ENCODE measurements at regions not wholly inside any gene's neighbourhood (a gene's known extent, or its start where the extent isn't known, plus 50 kb on each side); places are given as distances from the start of the nearest gene placed in this dataset.

- TF ChIP-seq RXRA (IDR thresholded peaks at IDR 0.05), result no peak
- no peak for TF ChIP-seq REST (IDR thresholded peaks at IDR 0.05)
- no peak for TF ChIP-seq HNF4G (IDR thresholded peaks at IDR 0.05)
These were observed 71.1 kb upstream of the CTNNBL1 start (continued) for GRCh38 chr20:37622728-37623127.

GRCh38 chr20:37619496-37619895 is 74.3 kb upstream of the CTNNBL1 start:
- H3K36me3 ChIP-seq (ENCODE audit: control insufficient read depth in 4 of 4, insufficient read depth in 3 of 4, low read depth in 1 of 4, low read length in 3 of 4), result no peaks in the 10 kb centered on the region
- no peak overlapping the region for H3K9ac ChIP-seq (ENCODE audit: low read depth in 1 of 2, low read length in 2 of 2)
- no peaks in the 10 kb centered on the region for H3K9me3 ChIP-seq (ENCODE audit: control insufficient read depth in 4 of 4, low read length in 3 of 4)
- no peak overlapping the region for H3K27ac ChIP-seq (ENCODE audit: low read depth in 1 of 2, low read length in 2 of 2)
- WGBS, result 76% methylated on average over 2 of the region's 2 CpGs
- no peaks in the 10 kb centered on the region for H3K4me1 ChIP-seq (ENCODE audit: control insufficient read depth in 4 of 4, insufficient read depth in 4 of 4, low read length in 3 of 4)
- H3K27me3 ChIP-seq (ENCODE audit: control insufficient read depth in 4 of 4, insufficient read depth in 4 of 4, low read length in 3 of 4), result no peaks in the 10 kb centered on the region
- H3K4me3 ChIP-seq (ENCODE audit: low read depth in 1 of 3, low read length in 3 of 3), result no peak overlapping the region
- no peak for DNase-seq (ENCODE audit: low spot score)
- TF ChIP-seq SP1 (IDR thresholded peaks at IDR 0.05) (no peak), ZBTB33 (IDR thresholded peaks at IDR 0.05) (no peak), HNF4G (IDR thresholded peaks at IDR 0.05) (no peak), GABPA (IDR thresholded peaks at IDR 0.05 in 1 of 2, conservative IDR thresholded peaks at IDR 0.05 in 1 of 2) (no peak), TAF1 (conservative IDR thresholded peaks at IDR 0.05) (no peak), FOXA2 (IDR thresholded peaks at IDR 0.05) (no peak), RXRA (IDR thresholded peaks at IDR 0.05) (no peak), ATF3 (IDR thresholded peaks at IDR 0.05) (no peak), RAD21 (IDR thresholded peaks at IDR 0.05) (no peak), JUND (IDR thresholded peaks at IDR 0.05) (no peak), FOXA1 (IDR thresholded peaks at IDR 0.05) (no peak), EGR1 (IDR thresholded peaks at IDR 0.05; ENCODE audit: low read depth in 2 of 2) (no peak), CTCF (IDR thresholded peaks at IDR 0.05; ENCODE audit: low read depth, low read length, missing input control) (no peak), YY1 (IDR thresholded peaks at IDR 0.05) (no peak), MAX (IDR thresholded peaks at IDR 0.05) (no peak), HNF4A (conservative IDR thresholded peaks at IDR 0.05) (no peak), REST (IDR thresholded peaks at IDR 0.05) (no peak)

Data from liver (tissue), 8 donors.